ENCODE measurements at regions not wholly inside any gene's neighbourhood (a gene's known extent, or its start where the extent isn't known, plus 50 kb on each side); places are given as distances from the start of the nearest gene placed in this dataset.
A peak's percentile ranks its signal among the peaks of the same experiment; 100 is the strongest.

- H3K4me3 ChIP-seq (replicated peaks; ENCODE audit: low read depth, low read length) = peak overlapping the region; percentile 37
- TF ChIP-seq CTCF (IDR thresholded peaks at IDR 0.05; ENCODE audit: low read depth, low read length, missing control alignments) = peak; percentile 97
- peak; percentile 56 for DNase-seq (ENCODE audit: extremely low read depth, low read depth)
Observed at GRCh38 chr11:16605894-16606783, 132.3 kb upstream of the C11orf58 start.

- DNase-seq (ENCODE audit: extremely low read depth, low read depth) = no peak
- TF ChIP-seq CTCF (IDR thresholded peaks at IDR 0.05; ENCODE audit: low read depth, low read length, missing control alignments) = no peak
- H3K4me3 ChIP-seq (replicated peaks; ENCODE audit: low read depth, low read length) = peak overlapping the region; percentile 32
Observed at GRCh38 chr11:16605389-16605893, 133.0 kb upstream of the C11orf58 start.

GRCh38 chr11:16604794-16605388 lies 133.6 kb upstream of the C11orf58 start:
- no peak for TF ChIP-seq CTCF (IDR thresholded peaks at IDR 0.05; ENCODE audit: low read depth, low read length, missing control alignments)
- no peak for DNase-seq (ENCODE audit: extremely low read depth, low read depth)
- H3K4me3 ChIP-seq (replicated peaks; ENCODE audit: low read depth, low read length) = peak overlapping the region; percentile 32

GRCh38 chr11:16603890-16604793 lies 134.3 kb upstream of the C11orf58 start:
- no peak for DNase-seq (ENCODE audit: extremely low read depth, low read depth)
- H3K4me3 ChIP-seq (replicated peaks; ENCODE audit: low read depth, low read length) = peak overlapping the region; percentile 32
- TF ChIP-seq CTCF (IDR thresholded peaks at IDR 0.05; ENCODE audit: low read depth, low read length, missing control alignments) = no peak

GRCh38 chr11:16603245-16603644 lies 135.2 kb upstream of the C11orf58 start:
- H3K4me3 ChIP-seq (replicated peaks; ENCODE audit: low read depth, low read length) = no peak overlapping the region
- DNase-seq (ENCODE audit: extremely low read depth, low read depth) = no peak
- no peak for TF ChIP-seq CTCF (IDR thresholded peaks at IDR 0.05; ENCODE audit: low read depth, low read length, missing control alignments)

- no peak for DNase-seq (ENCODE audit: extremely low read depth, low read depth)
- H3K4me3 ChIP-seq (replicated peaks; ENCODE audit: low read depth, low read length) = no peak overlapping the region
- TF ChIP-seq CTCF (IDR thresholded peaks at IDR 0.05; ENCODE audit: low read depth, low read length, missing control alignments) = no peak
Observed at GRCh38 chr11:16598906-16599305, 139.5 kb upstream of the C11orf58 start.

Data from HFF-Myc (cell line).